PC-9 (cell line): ENCODE measurements at regions not wholly inside any gene's neighbourhood (a gene's known extent, or its start where the extent isn't known, plus 50 kb on each side); places are given as distances from the start of the nearest gene placed in this dataset.
"Not testable (repeated sequence)": the region's sequence is repeated elsewhere in the genome, so short reads cannot be mapped to it uniquely, and the experiment has no call there.

Experiments used
- BruUV-seq: library from RNA; stranded (reverse); fragments of 400-500 nt; replicated peaks from 2 replicates; lab custom pipeline; 2021; lab: Mats Ljungman, UMichigan
- CTCF ChIA-PET: fragments of 300-600 bp; sonication (Branson Sonifier 250); formaldehyde crosslinking; loops from one replicate; lab custom pipeline; 2022; ENCODE audit warnings: antibody characterized with exemption; lab: Charles Lee
- POLR2A ChIA-PET: fragments of 300-600 bp; sonication (Branson Sonifier 250); formaldehyde crosslinking; loops from one replicate; lab custom pipeline; 2022; ENCODE audit warnings: antibody characterized with exemption; ENCODE audit not compliant: unreplicated experiment; lab: Charles Lee
- DNase-seq, 2 experiments: peaks; one replicate each; pipeline versions ENCODE4 v3.0.0 to v3.0.0-alpha.2; 2015 to 2022; ENCODE audit warnings: mixed read lengths in 1 of 2
- H2AFZ ChIP-seq: fragments of 200-600 bp; sonication (generic); 2 replicates; pipeline ENCODE4 v1.8.1; 2017; ENCODE audit warnings: antibody characterized with exemption
- H3F3A ChIP-seq: fragments of 200-600 bp; sonication (generic); 2 replicates; pipeline ENCODE4 v1.8.1; 2017; ENCODE audit warnings: antibody characterized with exemption, mild to moderate bottlenecking, low read depth; ENCODE audit not compliant: insufficient read depth
- H3K27ac ChIP-seq: fragments of 200-600 bp; sonication (generic); 2 replicates; pipeline ENCODE4 v1.6.1; 2016; ENCODE audit warnings: mixed run types
- H3K27me3 ChIP-seq: fragments of 200-600 bp; sonication (generic); 2 replicates; pipeline ENCODE4 v1.6.1; 2016; ENCODE audit warnings: low read depth, mixed run types; ENCODE audit not compliant: insufficient read depth
- H3K36me3 ChIP-seq: fragments of 200-600 bp; sonication (generic); 2 replicates; pipeline ENCODE4 v1.6.1; 2016; ENCODE audit warnings: low read depth, mixed run types
- H3K4me1 ChIP-seq: fragments of 200-600 bp; sonication (generic); replicated peaks from 2 replicates; pipeline ENCODE4 v1.6.1; 2016; ENCODE audit warnings: mixed run types; ENCODE audit not compliant: insufficient read depth
- H3K4me2 ChIP-seq: fragments of 200-600 bp; sonication (generic); 2 replicates; pipeline ENCODE4 v1.6.1; 2017; ENCODE audit warnings: mixed run types
- H3K4me3 ChIP-seq: fragments of 200-600 bp; sonication (generic); 2 replicates; pipeline ENCODE4 v1.6.1; 2016; ENCODE audit warnings: mixed run types
- H3K79me2 ChIP-seq: fragments of 200-600 bp; sonication (generic); 2 replicates; pipeline ENCODE4 v1.6.1; 2017; ENCODE audit warnings: low read depth, mixed run types
- H3K9me2 ChIP-seq: fragments of 200-600 bp; sonication (generic); 2 replicates; pipeline ENCODE4 v1.8.1; 2017; ENCODE audit warnings: mild to moderate bottlenecking; ENCODE audit not compliant: insufficient read depth
- H3K9me3 ChIP-seq: fragments of 200-600 bp; sonication (generic); 2 replicates; pipeline ENCODE4 v1.8.1; 2016; ENCODE audit warnings: low read depth; ENCODE audit not compliant: insufficient read depth
- H4K20me1 ChIP-seq: fragments of 200-600 bp; sonication (generic); 2 replicates; pipeline ENCODE4 v1.8.1; 2017; ENCODE audit not compliant: insufficient read depth
- EZH2 ChIP-seq: fragments of 200-600 bp; sonication (generic); IDR thresholded peaks from 2 replicates; pipeline ENCODE4 v1.8.0; 2017; ENCODE audit warnings: antibody characterized with exemption, low read depth
- intact Hi-C: fragments of 100-400 bp; cut with micrococcal nuclease; formaldehyde crosslinking; loops from one replicate; pipeline ENCODE4 v1.10.0; 2022; ENCODE audit not compliant: unreplicated experiment
- TF ChIP-seq, protein P1 (sequence below): fragments of 200-600 bp; sonication (generic); conservative IDR thresholded peaks from 2 replicates; pipeline ENCODE4 v1.6.1; 2017; ENCODE audit warnings: mixed run types, antibody characterized with exemption, mild to moderate bottlenecking, moderate library complexity

DNA sequence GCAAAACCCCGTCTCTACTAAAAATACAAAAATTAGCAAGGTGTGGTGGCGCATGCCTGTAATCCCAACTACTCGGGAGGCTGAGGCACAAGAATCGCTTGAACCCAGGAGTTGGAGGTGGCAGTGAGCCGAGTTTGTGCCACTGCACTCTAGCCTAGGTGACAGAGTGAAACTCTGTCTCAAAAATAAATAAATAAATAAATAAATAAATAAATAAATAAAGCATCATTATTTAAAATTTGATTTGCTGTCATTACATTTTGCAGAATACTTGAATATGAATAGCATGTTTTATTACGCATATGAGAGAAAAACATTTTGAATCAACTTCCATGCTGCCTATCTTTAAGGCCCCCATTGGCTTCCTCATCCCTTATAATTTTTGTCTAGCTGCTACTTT, 53.4 kb upstream of the MED14 start:
- H4K20me1 ChIP-seq, H3F3A ChIP-seq, intact Hi-C loops, H3K4me2 ChIP-seq, H3K9me2 ChIP-seq, H3K36me3 ChIP-seq, H3K4me1 ChIP-seq, H2AFZ ChIP-seq, BruUV-seq, H3K9me3 ChIP-seq, H3K79me2 ChIP-seq, H3K27ac ChIP-seq, POLR2A ChIA-PET, H3K27me3 ChIP-seq, CTCF ChIA-PET, H3K4me3 ChIP-seq, DNase-seq: not testable (repeated sequence)

DNA sequence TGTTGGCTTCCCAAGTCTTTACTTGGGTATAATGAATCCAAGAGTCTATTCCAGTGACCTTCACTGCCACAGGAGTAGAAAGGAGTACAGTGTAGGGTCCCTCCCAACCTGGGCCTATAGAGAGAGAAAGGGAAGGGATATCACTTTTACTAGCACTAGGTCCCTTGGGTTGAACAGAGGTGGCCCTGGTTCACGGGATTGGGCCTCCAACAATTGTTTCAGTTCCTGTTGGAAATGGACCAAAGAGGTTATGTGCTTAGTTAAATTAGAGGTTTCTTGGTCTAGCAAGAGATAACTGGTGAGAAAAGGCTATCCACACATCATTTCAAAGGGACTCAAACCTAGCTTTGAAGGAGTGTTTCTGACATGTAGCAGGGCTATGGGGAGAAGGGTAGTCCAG, 57.1 kb upstream of the MED14 start:
- DNase-seq, result no peak
- Histone ChIP-seq H3K9me3 (no peaks in the 10 kb centered on the region), H3K27ac (no peak overlapping the region), H3K4me1 (peaks cover 5% of the 10 kb centered on the region; the same call in 1 of the 2 replicates), H3K27me3 (no peaks in the 10 kb centered on the region), H3F3A (no peaks in the 10 kb centered on the region), H2AFZ (no peak overlapping the region), H4K20me1 (no peaks in the 10 kb centered on the region), H3K9me2 (no peaks in the 10 kb centered on the region), H3K4me2 (no peak overlapping the region), H3K36me3 (no peaks in the 10 kb centered on the region), H3K79me2 (no peaks in the 10 kb centered on the region), H3K4me3 (no peak overlapping the region)
- ChIA-PET CTCF (no interaction called here), POLR2A (no interaction called here)
- no TSS peak for BruUV-seq
- intact Hi-C loops, result loop anchor here (5.0 kb wide), 2 partner anchors 55 to 140 kb away; partner anchors contain the start of gene MED14
- no peak for TF ChIP-seq EZH2
- TF ChIP-seq, protein P1, sequence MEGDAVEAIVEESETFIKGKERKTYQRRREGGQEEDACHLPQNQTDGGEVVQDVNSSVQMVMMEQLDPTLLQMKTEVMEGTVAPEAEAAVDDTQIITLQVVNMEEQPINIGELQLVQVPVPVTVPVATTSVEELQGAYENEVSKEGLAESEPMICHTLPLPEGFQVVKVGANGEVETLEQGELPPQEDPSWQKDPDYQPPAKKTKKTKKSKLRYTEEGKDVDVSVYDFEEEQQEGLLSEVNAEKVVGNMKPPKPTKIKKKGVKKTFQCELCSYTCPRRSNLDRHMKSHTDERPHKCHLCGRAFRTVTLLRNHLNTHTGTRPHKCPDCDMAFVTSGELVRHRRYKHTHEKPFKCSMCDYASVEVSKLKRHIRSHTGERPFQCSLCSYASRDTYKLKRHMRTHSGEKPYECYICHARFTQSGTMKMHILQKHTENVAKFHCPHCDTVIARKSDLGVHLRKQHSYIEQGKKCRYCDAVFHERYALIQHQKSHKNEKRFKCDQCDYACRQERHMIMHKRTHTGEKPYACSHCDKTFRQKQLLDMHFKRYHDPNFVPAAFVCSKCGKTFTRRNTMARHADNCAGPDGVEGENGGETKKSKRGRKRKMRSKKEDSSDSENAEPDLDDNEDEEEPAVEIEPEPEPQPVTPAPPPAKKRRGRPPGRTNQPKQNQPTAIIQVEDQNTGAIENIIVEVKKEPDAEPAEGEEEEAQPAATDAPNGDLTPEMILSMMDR, result no peak

GRCh38 chrX:40794829-40795130, 59.4 kb upstream of the MED14 start:
- BruUV-seq, H3K79me2 ChIP-seq, H3F3A ChIP-seq, DNase-seq, H3K4me3 ChIP-seq, CTCF ChIA-PET, H3K27me3 ChIP-seq, H3K36me3 ChIP-seq, H4K20me1 ChIP-seq, H3K9me3 ChIP-seq, H3K4me1 ChIP-seq, H3K9me2 ChIP-seq, H2AFZ ChIP-seq: not testable (repeated sequence)
- peak overlapping the region; percentile 71 for H3K27ac ChIP-seq
- POLR2A ChIA-PET, result interaction anchor here (0.7 kb wide), 1 partner anchor 150 kb away, joined by 4 read pairs; no protein-coding TSS in a partner anchor
- H3K4me2 ChIP-seq, result peak overlapping the region; percentile 60
- intact Hi-C loops, result loop anchor here (5.0 kb wide), 2 partner anchors 57 to 142 kb away; partner anchors contain the start of gene MED14

GRCh38 chrX:40799745-40800144, 64.4 kb upstream of the MED14 start:
- H3K27me3 ChIP-seq, H3K9me2 ChIP-seq, H3K27ac ChIP-seq, H3K4me2 ChIP-seq, H3F3A ChIP-seq, CTCF ChIA-PET, H3K9me3 ChIP-seq, H3K36me3 ChIP-seq, H3K4me3 ChIP-seq, H2AFZ ChIP-seq, H4K20me1 ChIP-seq, intact Hi-C loops, BruUV-seq, H3K4me1 ChIP-seq, POLR2A ChIA-PET, DNase-seq, H3K79me2 ChIP-seq: not testable (repeated sequence)
